HG02943 (cell line): ENCODE measurements at regions not wholly inside any gene's neighbourhood (a gene's known extent, or its start where the extent isn't known, plus 50 kb on each side); places are given as distances from the start of the nearest gene placed in this dataset.

Source experiments
- ATAC-seq: cut with Tn5 transposase; IDR thresholded peaks from one replicate; pipeline ENCODE4 v1.9.1; 2021; ENCODE audit warnings: mild to moderate bottlenecking, low read depth, moderate library complexity; ENCODE audit not compliant: unreplicated experiment

DNA sequence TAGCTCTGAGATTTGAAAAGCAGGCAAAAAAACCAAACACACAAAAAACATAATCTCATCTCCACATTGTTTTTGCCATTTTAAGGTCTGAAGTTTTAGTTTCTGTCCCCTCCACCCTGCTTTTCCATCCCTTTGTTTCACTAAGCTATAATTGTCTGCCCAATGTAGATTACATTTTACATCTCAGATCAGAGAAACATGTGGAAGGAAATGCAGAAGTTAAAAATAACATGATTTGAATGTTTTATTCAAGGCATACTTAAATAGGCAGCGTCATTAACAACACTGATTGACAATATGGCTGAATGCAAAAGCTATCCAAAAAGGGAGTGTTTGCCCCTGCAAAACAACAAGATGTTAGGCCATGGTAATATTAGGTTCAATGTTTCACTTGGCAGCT lies 448.1 kb upstream of the ZNF385D start:
- no peak for ATAC-seq

- no peak for ATAC-seq
Observed at GRCh38 chr3:22208844-22209243, 457.8 kb upstream of the ZNF385D start.

DNA sequence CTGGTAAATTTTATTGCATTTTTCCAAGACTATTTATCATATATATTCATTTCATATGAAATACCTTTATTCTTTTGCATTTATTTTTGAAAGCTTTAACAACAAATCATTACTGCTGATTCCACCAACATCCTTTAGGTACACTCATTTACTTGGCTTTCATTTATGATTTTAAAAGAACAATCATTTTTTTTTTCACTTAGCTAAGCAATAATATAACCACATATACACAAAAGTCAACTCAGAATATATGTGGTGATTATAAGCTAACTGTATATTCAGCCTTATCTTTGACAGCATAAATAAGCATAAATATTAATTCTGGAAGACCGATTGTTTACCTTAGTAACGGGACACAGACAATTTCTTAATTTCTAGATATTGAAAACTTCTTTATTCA lies 458.6 kb upstream of the ZNF385D start:
- ATAC-seq = no peak

GRCh38 chr3:22210693-22211092 lies 459.7 kb upstream of the ZNF385D start:
- no peak for ATAC-seq

DNA sequence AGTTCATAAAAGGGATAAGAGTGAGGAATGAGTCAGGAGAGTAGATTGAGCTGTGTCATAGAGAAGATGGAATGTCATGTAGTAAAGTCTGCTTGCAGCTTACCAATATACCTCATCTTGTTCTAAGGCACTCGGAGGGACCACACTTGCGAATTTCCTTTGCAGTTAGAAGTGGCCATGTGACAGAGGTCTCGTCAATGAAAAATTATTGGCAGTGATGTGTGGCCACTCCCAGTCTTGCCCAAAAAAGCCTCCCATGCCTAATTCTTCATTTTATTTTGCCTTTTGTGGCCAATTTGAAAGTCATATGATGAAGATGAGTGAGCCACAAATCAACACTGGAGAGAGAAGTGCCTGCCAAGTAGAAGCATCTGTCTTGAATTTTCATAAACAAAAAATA lies 465.6 kb upstream of the ZNF385D start:
- no peak for ATAC-seq

DNA sequence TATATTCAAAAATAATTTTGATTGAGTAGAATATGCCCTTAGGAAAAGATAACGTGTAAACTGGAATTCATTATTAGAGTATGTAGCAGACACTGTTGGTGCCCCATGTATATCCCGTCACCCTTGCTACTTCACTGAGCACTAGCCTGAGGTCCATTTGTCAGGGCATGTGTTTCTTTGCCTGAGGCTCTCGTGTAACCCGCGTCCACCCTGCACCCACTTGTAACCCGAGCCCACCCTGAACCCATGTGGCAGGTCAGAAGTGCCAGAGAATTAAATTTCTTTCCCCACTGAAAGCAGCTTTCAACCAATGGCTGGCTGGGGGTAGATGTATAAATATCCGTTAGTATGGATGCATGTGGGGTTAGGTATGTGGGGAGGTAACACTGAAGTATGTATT lies 474.2 kb upstream of the ZNF385D start:
- ATAC-seq = no peak

GRCh38 chr3:22228705-22229104 lies 477.7 kb upstream of the ZNF385D start:
- ATAC-seq = no peak

DNA sequence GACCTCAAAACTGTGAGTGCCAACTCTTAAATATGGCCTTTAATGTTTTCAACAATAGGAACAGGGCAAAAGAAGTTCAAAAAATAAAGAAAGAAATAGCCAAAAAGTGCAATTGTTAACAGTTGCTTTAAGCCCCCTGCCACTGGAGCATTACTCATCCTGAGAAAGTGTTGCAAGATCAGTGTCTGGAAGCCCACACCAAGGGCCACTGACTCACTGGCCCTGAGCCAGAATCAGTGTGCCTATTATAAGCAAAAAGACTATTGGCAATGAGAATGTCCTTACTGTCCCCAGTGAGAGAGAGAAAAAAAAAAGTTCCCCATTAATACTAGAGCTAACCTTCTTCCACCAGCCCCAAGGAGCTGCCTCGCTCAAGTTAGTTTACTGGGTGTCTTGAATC lies 480.1 kb upstream of the ZNF385D start:
- no peak for ATAC-seq

DNA sequence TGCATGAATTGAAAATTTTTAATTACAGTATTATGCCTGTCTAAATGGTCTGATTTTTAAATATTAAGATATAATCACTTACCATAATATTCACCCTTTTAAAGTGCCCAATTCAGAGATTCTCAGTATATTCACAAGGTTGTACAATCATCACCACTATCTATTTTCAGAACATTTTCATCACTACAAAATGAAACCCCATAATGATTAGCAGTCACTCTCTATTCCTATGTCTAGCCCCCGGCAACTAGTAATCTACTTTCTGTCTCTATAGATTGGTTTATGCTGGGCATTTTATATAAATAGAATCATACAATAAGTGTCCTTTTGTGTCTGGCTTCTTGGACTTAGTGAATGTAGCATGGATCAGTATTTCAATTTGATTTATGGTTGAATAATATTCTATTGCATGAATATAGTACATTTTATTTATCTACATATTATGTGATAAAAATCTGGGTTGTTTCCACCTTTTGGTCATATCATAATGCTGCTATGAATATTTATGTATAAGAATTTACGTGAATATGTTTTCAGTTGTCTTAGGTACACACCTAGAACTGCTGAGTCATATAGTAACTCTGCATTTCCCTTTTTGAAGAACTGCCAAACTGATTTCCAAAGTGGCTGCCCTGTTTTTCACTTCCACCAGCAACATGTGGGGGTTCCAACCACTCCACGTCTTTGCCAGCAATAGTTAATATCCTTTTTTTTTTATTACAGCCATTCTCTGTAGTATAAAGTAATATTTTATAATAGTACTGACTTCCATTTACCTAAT lies 485.7 kb upstream of the ZNF385D start:
- no peak for ATAC-seq

DNA sequence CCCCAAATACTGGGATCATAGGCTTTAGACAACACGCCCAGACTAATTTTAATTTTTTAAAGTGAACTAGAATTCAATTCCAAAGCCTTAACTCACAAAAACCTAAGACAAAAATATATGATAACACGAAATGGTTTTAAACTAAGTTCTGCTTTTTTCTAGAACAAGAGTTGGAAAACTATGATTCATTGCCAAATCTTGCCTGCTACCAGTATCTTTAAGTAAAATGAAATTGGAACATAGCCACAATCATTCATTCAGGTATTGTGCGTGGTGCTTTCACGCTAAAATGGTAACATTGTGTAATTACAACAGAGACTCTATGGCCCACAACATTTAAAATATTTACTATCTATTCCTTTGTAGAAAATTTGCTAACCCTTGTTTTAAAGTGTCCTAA lies 488.0 kb upstream of the ZNF385D start:
- ATAC-seq = no peak

DNA sequence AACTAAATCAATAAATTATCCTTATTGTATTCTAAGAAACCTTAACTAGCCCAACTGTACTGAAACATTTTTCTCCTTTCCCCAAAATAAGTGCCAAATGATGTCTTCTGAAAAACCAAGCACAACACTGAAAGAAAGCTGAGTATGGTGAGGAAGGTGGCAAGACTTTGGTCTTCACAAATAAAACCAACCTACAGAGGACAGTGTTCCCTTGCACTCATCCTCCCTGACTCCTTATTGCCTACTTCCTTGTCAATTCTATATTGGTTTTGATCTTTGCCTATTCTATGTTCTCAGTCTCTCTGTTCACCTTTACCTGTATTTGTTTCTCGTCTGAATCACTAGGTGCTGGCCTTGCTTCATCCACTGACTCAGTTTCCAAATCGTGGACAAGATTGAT lies 490.1 kb upstream of the ZNF385D start:
- no peak for ATAC-seq

DNA sequence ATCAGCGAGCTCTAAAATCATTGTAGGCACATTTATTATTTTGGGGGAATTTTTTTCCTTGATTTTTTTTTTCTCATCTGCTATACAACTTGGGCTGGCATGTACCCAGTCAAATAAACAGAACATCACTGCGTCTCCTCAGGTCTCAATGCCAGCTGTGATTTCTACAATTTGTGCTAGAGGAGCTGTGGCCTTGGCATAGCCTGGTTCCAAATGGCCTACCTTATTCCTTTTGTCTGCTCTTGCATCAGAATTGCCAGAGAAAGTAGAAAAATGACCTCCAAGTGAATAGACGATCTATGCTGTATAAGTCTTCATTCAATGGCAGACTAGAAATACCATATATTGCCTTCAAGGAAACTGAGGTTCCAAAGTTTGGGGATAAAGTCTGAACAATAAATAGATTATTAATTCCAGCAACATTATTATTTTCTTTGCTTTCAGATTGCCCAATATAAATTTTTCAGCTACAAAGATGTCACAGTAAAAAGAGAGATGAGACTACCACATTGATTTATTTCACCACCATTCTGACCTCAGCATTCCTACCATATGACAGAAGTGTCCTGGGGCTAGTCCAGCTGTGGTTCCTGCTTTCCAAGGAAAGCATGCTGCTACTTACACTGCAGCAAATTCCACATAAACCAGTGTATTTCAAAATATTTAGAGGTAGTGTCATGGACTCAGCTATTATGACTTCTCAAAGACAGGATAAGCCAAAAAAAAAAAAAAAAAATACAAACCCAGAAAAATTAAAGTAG lies 493.9 kb upstream of the ZNF385D start:
- ATAC-seq = no peak

- no peak for ATAC-seq
Observed at GRCh38 chr3:22245811-22246583, 495.0 kb upstream of the ZNF385D start.

DNA sequence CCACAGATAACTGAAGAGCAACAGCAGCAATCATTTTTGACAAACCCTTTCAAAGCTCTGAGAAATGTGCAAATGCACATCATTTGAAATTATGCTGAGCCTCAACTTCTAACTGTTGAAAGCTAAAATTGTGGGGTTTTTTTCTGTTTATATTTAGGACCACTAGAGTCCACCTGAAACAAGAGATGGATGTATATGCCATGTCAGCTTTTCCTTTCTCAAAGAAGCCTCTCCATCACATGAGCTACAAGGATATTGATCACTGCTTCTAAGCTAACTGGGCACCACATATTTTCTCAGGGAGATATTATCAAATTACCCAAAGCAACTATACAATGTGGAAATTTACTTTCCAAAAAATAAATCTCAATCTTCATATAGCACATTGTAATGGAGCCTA lies 498.6 kb upstream of the ZNF385D start:
- no peak for ATAC-seq

GRCh38 chr3:22257252-22257651 lies 506.2 kb upstream of the ZNF385D start:
- no peak for ATAC-seq

DNA sequence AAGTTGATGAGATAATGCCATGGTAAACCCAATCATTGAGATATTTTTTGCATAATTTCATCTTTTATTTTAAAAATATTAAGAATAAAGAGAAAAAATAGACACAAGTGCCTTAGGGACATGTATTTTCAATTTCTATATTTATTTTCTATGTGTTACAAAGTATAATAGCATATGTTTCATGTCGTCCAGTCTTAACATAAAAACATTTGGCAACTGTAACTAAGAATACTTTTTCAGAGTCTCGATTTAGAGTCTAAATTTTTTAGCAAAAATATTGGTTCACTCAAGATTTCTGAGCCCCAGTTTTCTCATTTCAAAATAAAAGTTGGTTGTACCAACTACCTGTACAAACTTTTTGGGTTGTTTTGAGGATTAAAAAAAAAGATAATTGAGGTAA lies 511.4 kb upstream of the ZNF385D start:
- ATAC-seq = no peak

DNA sequence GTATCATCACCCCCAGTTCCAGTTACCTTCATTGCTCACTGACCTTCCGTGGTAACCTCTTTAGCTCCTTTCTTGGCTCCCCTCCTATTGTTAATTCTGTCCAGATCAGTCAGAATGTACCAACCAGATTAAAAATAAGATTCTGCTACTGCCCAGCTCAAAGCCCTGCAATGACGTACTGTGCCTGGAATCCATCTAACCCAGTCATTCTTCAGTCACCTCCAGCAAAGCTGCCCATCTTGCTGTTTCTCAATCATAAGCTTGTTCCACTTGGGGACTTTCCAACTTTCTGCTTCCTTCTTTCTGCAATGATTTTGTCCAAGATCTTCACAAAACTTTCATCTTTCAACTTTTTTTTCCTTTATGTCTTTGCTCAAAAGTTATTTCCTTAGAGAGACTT lies 512.0 kb upstream of the ZNF385D start:
- no peak for ATAC-seq

- no peak for ATAC-seq
Observed at GRCh38 chr3:22265403-22265802, 514.4 kb upstream of the ZNF385D start.

GRCh38 chr3:22269831-22270230 lies 518.8 kb upstream of the ZNF385D start:
- no peak for ATAC-seq

DNA sequence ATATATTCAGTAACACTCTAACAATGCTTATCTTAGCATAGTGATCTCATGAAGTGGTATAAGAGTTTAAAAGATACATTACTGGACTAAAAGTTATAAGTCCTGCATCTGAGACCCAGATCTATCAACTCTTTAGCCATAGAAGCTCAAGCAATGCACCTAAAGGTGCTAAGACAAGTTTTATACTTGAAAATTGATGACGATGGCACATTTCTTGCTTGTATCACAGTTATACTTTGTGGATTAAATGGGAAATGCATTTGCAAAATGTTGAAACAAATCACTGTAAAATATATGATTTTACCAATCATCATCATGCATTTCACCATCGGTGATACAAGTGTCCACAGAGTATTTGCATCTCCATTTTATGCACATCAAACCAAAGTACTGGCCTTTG lies 525.3 kb upstream of the ZNF385D start:
- no peak for ATAC-seq

GRCh38 chr3:22284559-22284958 lies 533.5 kb upstream of the ZNF385D start:
- no peak for ATAC-seq
